Activated T-helper 1 cell treated with anti-CD3 and anti-CD28 coated beads, Interleukin-12 subunit alpha, Interleukin-12 subunit beta, Interleukin-2, Interleukin-4 antibody, amounts not matched to agents 30 ng/mL and 10 ng/mL and 1 ng/mL, durations not matched to agents 14 hours and 24 hours and 36 hours (primary cell): ENCODE measurements at regions not wholly inside any gene's neighbourhood (a gene's known extent, or its start where the extent isn't known, plus 50 kb on each side); places are given as distances from the start of the nearest gene placed in this dataset.

Experiments used
- DNase-seq: peaks from one replicate; pipeline ENCODE4 v3.0.0; 2021; ENCODE audit warnings: low spot score
- H3K27ac Mint-ChIP-seq: one replicate; pipeline ENCODE4 v1.8.0; 2021; ENCODE audit warnings: mild to moderate bottlenecking, mixed read lengths
- H3K27me3 Mint-ChIP-seq: one replicate; pipeline ENCODE4 v1.8.0; 2022; ENCODE audit warnings: mild to moderate bottlenecking, moderate library complexity, mixed read lengths; ENCODE audit not compliant: insufficient read depth
- H3K36me3 Mint-ChIP-seq: one replicate; pipeline ENCODE4 v1.8.0; 2021; ENCODE audit warnings: low read depth, mixed read lengths
- H3K4me1 Mint-ChIP-seq: one replicate; pipeline ENCODE4 v1.8.0; 2021; ENCODE audit warnings: low read depth, mixed read lengths
- H3K4me3 Mint-ChIP-seq: one replicate; pipeline ENCODE4 v1.8.0; 2021; ENCODE audit warnings: mild to moderate bottlenecking, moderate library complexity, mixed read lengths
- H3K9me3 Mint-ChIP-seq: one replicate; pipeline ENCODE4 v1.8.0; 2021; ENCODE audit warnings: mixed read lengths
- intact Hi-C: fragments of 100-400 bp; cut with micrococcal nuclease; formaldehyde crosslinking; loops from one replicate; pipeline ENCODE4 v1.15.1; 2024

- Mint-ChIP-seq H3K9me3 (no peaks in the 10 kb centered on the region), H3K27me3 (peaks cover 5% of the 10 kb centered on the region), H3K36me3 (no peaks in the 10 kb centered on the region), H3K4me1 (no peaks in the 10 kb centered on the region), H3K4me3 (no peak overlapping the region), H3K27ac (no peak overlapping the region)
- intact Hi-C loops: no loop called here
- DNase-seq: no peak
These were observed 302.0 kb upstream of the STXBP5 start for GRCh38 chr6:146901940-146902816.

GRCh38 chr6:146902846-146903245 lies 301.4 kb upstream of the STXBP5 start:
- H3K4me3 Mint-ChIP-seq: no peak overlapping the region
- H3K9me3 Mint-ChIP-seq: no peaks in the 10 kb centered on the region
- no peak overlapping the region for H3K27ac Mint-ChIP-seq
- intact Hi-C loops: no loop called here
- H3K27me3 Mint-ChIP-seq: peaks cover 3% of the 10 kb centered on the region
- H3K36me3 Mint-ChIP-seq: no peaks in the 10 kb centered on the region
- H3K4me1 Mint-ChIP-seq: no peaks in the 10 kb centered on the region
- DNase-seq: no peak

- DNase-seq: no peak
- Mint-ChIP-seq H3K36me3 (no peaks in the 10 kb centered on the region), H3K4me3 (no peak overlapping the region), H3K27me3 (peaks cover 3% of the 10 kb centered on the region), H3K9me3 (no peaks in the 10 kb centered on the region), H3K27ac (no peak overlapping the region), H3K4me1 (no peaks in the 10 kb centered on the region)
- intact Hi-C loops: no loop called here
These were observed 300.8 kb upstream of the STXBP5 start for GRCh38 chr6:146903451-146903850.

DNA sequence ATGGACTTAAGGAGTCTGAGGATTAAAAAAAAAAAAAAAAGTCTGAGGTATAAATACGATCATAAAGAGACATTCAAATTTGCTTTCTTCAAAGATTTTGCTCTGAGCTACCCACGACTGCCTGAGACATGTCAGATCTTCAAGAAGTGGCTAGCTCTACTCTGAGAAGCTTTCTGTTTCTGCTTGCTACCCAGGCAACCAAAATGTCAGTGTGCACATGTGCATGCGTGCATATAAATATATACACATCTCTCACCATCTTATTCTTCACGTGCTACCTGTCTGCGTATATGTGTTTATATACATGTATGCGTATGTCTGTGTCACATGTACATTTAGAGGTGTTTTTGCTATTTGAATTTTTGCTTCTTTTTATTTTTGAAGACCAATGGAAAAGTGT lies 299.6 kb upstream of the STXBP5 start:
- intact Hi-C loops: no loop called here

GRCh38 chr6:146905181-146905704 lies 299.0 kb upstream of the STXBP5 start:
- Mint-ChIP-seq H3K9me3 (no peaks in the 10 kb centered on the region), H3K4me1 (no peaks in the 10 kb centered on the region), H3K4me3 (no peak overlapping the region), H3K27ac (no peak overlapping the region), H3K27me3 (no peaks in the 10 kb centered on the region), H3K36me3 (no peaks in the 10 kb centered on the region)
- no peak for DNase-seq
- intact Hi-C loops: no loop called here

More for the DNA sequence above, 299.6 kb upstream of the STXBP5 start:
- no peaks in the 10 kb centered on the region for H3K4me1 Mint-ChIP-seq
- H3K27me3 Mint-ChIP-seq: no peaks in the 10 kb centered on the region
- H3K9me3 Mint-ChIP-seq: no peaks in the 10 kb centered on the region
- no peak for DNase-seq
- H3K36me3 Mint-ChIP-seq: no peaks in the 10 kb centered on the region
- H3K27ac Mint-ChIP-seq: no peak overlapping the region
- H3K4me3 Mint-ChIP-seq: no peak overlapping the region

- intact Hi-C loops: no loop called here
- Mint-ChIP-seq H3K4me1 (peaks cover 7% of the 10 kb centered on the region), H3K4me3 (no peak overlapping the region), H3K27ac (no peak overlapping the region), H3K36me3 (no peaks in the 10 kb centered on the region), H3K9me3 (no peaks in the 10 kb centered on the region), H3K27me3 (no peaks in the 10 kb centered on the region)
- DNase-seq: no peak
These were observed 295.4 kb upstream of the STXBP5 start for GRCh38 chr6:146908786-146909185.

- H3K4me3 Mint-ChIP-seq: no peak overlapping the region
- DNase-seq: no peak
- H3K27me3 Mint-ChIP-seq: no peaks in the 10 kb centered on the region
- no peak overlapping the region for H3K27ac Mint-ChIP-seq
- intact Hi-C loops: no loop called here
- no peaks in the 10 kb centered on the region for H3K36me3 Mint-ChIP-seq
- H3K9me3 Mint-ChIP-seq: no peaks in the 10 kb centered on the region
- peaks cover 12% of the 10 kb centered on the region for H3K4me1 Mint-ChIP-seq
These were observed 294.8 kb upstream of the STXBP5 start for GRCh38 chr6:146909376-146909775.

- no peak overlapping the region for H3K27ac Mint-ChIP-seq
- no peaks in the 10 kb centered on the region for H3K9me3 Mint-ChIP-seq
- intact Hi-C loops: no loop called here
- no peaks in the 10 kb centered on the region for H3K36me3 Mint-ChIP-seq
- no peaks in the 10 kb centered on the region for H3K27me3 Mint-ChIP-seq
- peaks cover 12% of the 10 kb centered on the region for H3K4me1 Mint-ChIP-seq
- DNase-seq: no peak
- no peak overlapping the region for H3K4me3 Mint-ChIP-seq
These were observed 294.3 kb upstream of the STXBP5 start for GRCh38 chr6:146909886-146910285.

GRCh38 chr6:146910611-146911010 lies 293.6 kb upstream of the STXBP5 start:
- peaks cover 14% of the 10 kb centered on the region for H3K4me1 Mint-ChIP-seq
- DNase-seq: no peak
- H3K27me3 Mint-ChIP-seq: no peaks in the 10 kb centered on the region
- no peak overlapping the region for H3K27ac Mint-ChIP-seq
- no peak overlapping the region for H3K4me3 Mint-ChIP-seq
- intact Hi-C loops: no loop called here
- no peaks in the 10 kb centered on the region for H3K36me3 Mint-ChIP-seq
- H3K9me3 Mint-ChIP-seq: no peaks in the 10 kb centered on the region

- H3K9me3 Mint-ChIP-seq: no peaks in the 10 kb centered on the region
- no peak for DNase-seq
- H3K4me1 Mint-ChIP-seq: peaks cover 18% of the 10 kb centered on the region
- no peak overlapping the region for H3K4me3 Mint-ChIP-seq
- no peaks in the 10 kb centered on the region for H3K36me3 Mint-ChIP-seq
- no peaks in the 10 kb centered on the region for H3K27me3 Mint-ChIP-seq
- intact Hi-C loops: no loop called here
- no peak overlapping the region for H3K27ac Mint-ChIP-seq
These were observed 292.5 kb upstream of the STXBP5 start for GRCh38 chr6:146911635-146912215.

DNA sequence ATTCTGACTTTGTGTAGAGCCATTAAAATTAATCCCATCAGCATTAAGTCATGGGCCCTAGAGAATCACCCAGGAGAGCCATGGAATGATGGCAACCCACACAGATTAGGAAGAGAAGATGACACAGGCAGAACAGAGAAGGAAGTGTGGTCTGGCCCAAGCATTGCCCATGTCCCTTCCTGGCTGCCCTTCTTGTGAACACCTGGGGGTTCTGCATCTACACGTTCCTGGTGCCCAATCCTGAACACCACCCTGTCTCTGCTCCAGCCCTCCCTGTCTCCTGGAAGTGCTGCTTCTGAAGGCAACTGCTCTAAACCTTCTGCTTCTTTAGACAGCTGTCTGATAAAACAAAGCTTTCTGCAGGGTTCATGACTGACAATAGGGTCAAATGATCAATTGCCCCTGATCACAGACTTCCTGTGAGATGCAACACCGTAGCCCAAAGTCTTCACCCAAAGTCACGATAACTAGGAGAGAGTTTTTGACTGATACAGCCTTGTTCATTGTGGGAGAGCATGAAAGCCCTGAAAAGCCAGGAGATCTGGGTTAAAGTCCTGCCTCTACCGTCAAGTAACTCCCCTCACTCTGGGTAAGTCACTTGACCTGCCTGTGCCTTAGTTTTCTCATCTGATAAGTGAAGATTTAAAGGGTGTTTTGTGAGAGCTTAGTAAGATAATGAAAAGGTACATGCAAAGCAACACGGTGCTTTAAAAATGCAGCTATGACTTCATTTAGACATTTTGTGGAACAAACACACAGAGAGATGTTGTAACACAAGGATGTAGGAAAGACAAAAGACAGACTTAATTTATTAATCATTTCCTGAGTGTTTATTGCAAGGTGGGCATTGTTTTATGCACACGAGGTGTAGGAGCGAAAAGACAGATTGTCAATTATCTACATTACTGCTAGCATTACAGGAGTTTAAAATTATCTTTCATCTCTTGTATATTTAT lies 291.2 kb upstream of the STXBP5 start:
- no peaks in the 10 kb centered on the region for H3K9me3 Mint-ChIP-seq
- no peak overlapping the region for H3K27ac Mint-ChIP-seq
- DNase-seq: no peak
- no peak overlapping the region for H3K4me3 Mint-ChIP-seq
- H3K36me3 Mint-ChIP-seq: peaks cover 1% of the 10 kb centered on the region
- intact Hi-C loops: no loop called here
- no peaks in the 10 kb centered on the region for H3K27me3 Mint-ChIP-seq
- peaks cover 18% of the 10 kb centered on the region for H3K4me1 Mint-ChIP-seq

DNA sequence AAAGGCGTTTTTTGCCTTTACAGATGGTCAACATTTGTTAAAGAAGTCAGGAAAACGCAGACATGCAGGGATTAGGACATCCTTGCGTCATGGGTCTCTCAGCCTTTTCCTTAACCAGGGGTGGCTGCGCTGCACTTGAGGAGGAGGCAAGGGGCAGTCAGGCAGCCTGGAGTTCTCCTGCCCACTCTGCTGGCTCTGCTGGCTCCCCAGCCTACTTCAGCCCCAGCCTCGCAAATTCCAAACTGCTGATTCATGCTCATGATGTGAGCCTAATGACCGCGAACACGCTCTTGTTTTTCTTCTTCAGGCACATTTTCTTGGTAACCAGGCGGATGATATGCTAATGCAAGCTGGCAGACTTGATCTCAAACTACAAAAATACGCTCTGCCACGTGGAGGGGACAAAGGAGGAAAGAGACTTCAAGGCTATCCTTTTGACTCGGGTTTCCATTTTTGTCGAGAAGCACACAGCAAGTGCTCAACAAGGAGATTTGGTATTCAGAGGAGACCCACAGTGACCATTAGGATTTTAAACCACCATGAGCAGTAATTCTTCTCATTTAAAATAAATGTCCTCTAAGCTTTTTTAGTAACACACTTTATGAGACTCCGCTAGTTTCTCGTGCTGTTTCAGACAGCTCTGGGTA lies 290.3 kb upstream of the STXBP5 start:
- Mint-ChIP-seq H3K9me3 (no peaks in the 10 kb centered on the region), H3K4me3 (no peak overlapping the region), H3K27me3 (no peaks in the 10 kb centered on the region), H3K4me1 (peaks cover 18% of the 10 kb centered on the region), H3K36me3 (peaks cover 1% of the 10 kb centered on the region), H3K27ac (no peak overlapping the region)
- DNase-seq: no peak
- intact Hi-C loops: no loop called here
